Effector memory CD4-positive, alpha-beta T cell (primary cell): ENCODE measurements at regions not wholly inside any gene's neighbourhood (a gene's known extent, or its start where the extent isn't known, plus 50 kb on each side); places are given as distances from the start of the nearest gene placed in this dataset.

Experiments
- DNase-seq, 3 donors: peaks; one replicate each; pipeline ENCODE4 v3.0.0-alpha.2; 2020
- H3K27ac ChIP-seq: 2 replicates; pipeline ENCODE4 v1.7.0; 2013; ENCODE audit warnings: mild to moderate bottlenecking, low read length, moderate library complexity; ENCODE audit not compliant: insufficient read depth, poor library complexity, severe bottlenecking
- H3K27me3 ChIP-seq: replicated peaks from 2 replicates; pipeline ENCODE4 v1.7.0; 2013; ENCODE audit warnings: mild to moderate bottlenecking, low read length; ENCODE audit not compliant: insufficient read depth, control insufficient read depth, poor library complexity, severe bottlenecking
- H3K36me3 ChIP-seq: 2 replicates; pipeline ENCODE4 v1.7.0; 2013; ENCODE audit warnings: mild to moderate bottlenecking, low read length, moderate library complexity; ENCODE audit not compliant: control insufficient read depth, insufficient read depth
- H3K4me1 ChIP-seq: 2 replicates; pipeline ENCODE4 v1.7.0; 2013; ENCODE audit warnings: low read length, mild to moderate bottlenecking; ENCODE audit not compliant: control insufficient read depth, insufficient read depth, poor library complexity, severe bottlenecking
- H3K4me3 ChIP-seq: 2 replicates; pipeline ENCODE4 v1.7.0; 2013; ENCODE audit warnings: low read length, low read depth, mild to moderate bottlenecking; ENCODE audit not compliant: insufficient read depth, poor library complexity, severe bottlenecking
- H3K9me3 ChIP-seq: 2 replicates; pipeline ENCODE4 v1.7.0; 2013; ENCODE audit warnings: mild to moderate bottlenecking, low read length, moderate library complexity; ENCODE audit not compliant: control insufficient read depth

DNA sequence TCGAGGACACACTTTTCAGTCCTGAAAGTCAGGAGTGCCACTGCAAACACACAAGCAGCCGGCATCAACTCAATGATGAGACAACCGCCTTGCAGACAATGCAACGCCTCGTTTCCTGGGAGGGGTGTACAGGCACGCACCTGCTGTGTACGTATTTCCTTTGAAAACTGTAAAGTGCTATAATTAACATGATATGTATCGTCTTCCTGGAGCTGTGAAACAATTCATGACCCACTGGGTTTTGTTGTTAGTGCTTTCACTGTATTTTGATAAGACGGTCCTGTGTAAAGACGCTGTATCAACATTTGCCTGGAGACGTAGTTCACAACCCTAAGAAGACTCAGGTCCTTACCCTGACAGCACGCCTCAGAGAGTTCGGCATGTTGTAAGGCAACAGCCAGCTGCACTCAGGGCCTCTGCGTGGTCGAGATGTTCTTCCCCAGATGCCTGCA lies 105.7 kb upstream of the ANO1 start:
- DNase-seq = no peak
- Histone ChIP-seq H3K4me1 (no peaks in the 10 kb centered on the region), H3K36me3 (no peaks in the 10 kb centered on the region), H3K27ac (no peak overlapping the region), H3K4me3 (no peak overlapping the region), H3K9me3 (no peaks in the 10 kb centered on the region), H3K27me3 (no peaks in the 10 kb centered on the region)

DNA sequence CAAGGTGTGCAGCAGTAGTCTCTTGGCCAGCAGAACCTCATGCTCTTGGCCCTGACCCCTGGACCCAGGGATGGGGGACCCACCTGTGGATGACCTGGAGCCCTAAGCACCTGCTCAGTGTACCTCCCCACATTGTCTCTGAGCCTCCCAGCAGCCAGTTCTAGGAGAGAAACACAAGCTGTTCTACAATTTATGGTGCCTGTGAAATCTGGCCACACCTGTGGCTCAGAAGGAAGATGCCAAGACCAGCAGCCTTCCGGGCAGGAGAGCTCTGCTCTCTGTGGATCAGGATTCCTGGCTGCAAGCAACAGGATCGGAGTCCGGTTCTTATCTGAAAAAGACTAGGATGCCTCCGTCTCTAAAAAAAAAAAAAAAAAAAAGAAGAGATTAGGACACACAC lies 103.6 kb upstream of the ANO1 start:
- no peaks in the 10 kb centered on the region for H3K9me3 ChIP-seq

DNA sequence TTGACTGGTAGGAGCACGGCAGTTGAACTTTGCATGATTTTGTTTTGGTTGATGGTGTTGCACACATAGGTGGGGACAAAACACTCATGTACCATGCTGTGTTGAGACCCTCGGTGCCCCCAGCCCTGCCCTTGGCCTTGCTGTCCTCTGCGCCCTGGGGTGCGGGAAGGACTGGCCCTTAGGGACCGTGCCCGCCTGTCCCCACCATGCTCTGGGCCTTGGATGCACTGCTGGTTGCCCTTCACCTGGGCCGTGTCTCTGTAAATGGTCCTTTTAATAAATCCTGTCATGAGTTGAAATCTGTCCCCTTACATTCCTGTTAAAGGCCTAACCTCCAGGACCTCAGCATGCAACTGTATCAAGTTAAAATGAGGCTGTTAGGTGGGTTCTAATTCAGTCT lies 102.3 kb upstream of the ANO1 start:
- Histone ChIP-seq H3K9me3 (no peaks in the 10 kb centered on the region), H3K27ac (no peak overlapping the region)

More for the DNA sequence above, 103.6 kb upstream of the ANO1 start:
- Histone ChIP-seq H3K4me1 (no peaks in the 10 kb centered on the region), H3K27ac (no peak overlapping the region), H3K4me3 (no peak overlapping the region), H3K36me3 (no peaks in the 10 kb centered on the region), H3K27me3 (no peaks in the 10 kb centered on the region)
- no peak for DNase-seq

DNA sequence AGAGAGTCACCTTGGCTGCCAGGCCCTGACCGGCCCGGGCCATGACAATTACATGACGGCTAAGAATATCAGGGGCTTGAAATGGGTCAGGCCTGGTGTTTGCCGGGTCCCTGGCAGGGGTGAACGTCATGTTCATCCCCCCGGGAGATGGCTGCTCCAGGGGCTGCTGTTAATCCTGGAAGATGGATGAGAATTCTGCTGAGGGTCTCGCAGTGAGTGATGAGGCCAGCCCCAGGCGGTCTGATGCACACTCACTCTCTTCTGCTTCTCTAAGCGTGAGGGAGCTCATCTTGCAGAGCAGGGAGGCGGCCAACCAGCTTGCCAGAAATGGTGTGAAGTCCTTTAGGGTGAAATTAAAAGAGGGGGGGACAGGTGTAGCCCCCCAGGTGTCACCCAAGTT lies 101.3 kb upstream of the ANO1 start:
- Histone ChIP-seq H3K9me3 (no peaks in the 10 kb centered on the region), H3K4me3 (no peak overlapping the region), H3K27ac (no peak overlapping the region), H3K27me3 (no peaks in the 10 kb centered on the region), H3K36me3 (no peaks in the 10 kb centered on the region), H3K4me1 (no peaks in the 10 kb centered on the region)
- no peak for DNase-seq

More for the DNA sequence above, 102.3 kb upstream of the ANO1 start:
- H3K4me1 ChIP-seq = no peaks in the 10 kb centered on the region
- no peak overlapping the region for H3K4me3 ChIP-seq
- no peak for DNase-seq
- H3K27me3 ChIP-seq = no peaks in the 10 kb centered on the region
- H3K36me3 ChIP-seq = no peaks in the 10 kb centered on the region

DNA sequence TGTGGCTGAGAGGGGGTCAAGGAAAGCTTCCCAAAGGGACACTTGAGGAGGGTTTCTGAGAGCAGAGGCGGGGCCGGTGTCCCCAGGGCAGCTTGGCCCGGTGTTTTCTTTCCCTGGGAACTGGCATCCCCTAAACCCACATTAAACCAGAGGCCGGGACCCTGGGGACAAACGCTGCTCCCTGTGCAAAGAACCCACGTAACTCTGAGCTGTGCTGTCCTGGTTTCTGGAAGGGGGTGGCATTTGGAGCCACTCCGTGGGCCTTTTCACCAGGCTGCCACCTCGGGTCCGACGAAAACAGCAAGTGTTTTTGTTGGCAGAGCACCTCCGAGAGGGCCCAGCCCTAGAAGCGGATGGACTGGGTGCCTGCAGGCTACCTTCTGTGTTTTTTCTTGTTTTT lies 100.2 kb upstream of the ANO1 start:
- Histone ChIP-seq H3K27me3 (no peaks in the 10 kb centered on the region), H3K4me1 (no peaks in the 10 kb centered on the region), H3K36me3 (no peaks in the 10 kb centered on the region), H3K9me3 (no peaks in the 10 kb centered on the region), H3K4me3 (no peak overlapping the region), H3K27ac (no peak overlapping the region)
- no peak for DNase-seq

DNA sequence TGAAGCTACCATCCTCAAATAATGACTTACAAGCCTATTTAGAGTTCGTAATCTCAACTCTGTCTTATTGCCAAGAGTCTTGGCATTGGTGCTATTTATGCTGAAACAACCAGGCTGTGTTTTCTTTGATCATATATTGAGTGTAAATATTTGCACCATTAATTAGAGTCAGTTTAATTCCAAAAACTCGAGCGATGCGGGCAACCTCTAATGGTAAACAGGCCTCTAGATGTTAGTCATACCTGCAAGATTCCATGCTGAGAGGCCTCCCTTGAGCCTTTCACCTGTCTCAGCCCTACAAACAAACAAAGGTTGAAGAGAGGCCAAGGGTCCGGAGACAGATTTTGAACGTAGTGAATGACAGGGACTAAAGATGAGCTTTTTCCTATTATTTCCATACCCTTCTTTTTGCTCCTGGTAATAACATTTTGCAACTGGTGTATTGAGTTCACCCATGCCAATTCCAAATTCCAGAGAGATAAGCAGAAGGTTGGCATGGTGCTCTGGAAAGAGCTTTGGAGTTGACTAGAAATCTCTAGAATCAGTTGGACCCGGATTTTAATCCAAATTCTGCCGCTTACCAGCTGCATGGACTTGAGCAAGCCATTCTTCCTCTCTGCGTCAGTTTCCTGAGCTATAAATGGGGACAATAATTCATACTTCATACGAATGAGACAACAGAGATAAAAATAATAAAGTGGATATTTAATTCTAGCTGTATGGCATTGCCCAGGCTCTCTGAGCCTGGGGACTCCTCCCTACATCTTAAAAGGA lies 99.1 kb upstream of the ANO1 start:
- DNase-seq = no peak
- no peak overlapping the region for H3K4me3 ChIP-seq
- H3K36me3 ChIP-seq = no peaks in the 10 kb centered on the region
- H3K4me1 ChIP-seq = no peaks in the 10 kb centered on the region
- H3K9me3 ChIP-seq = no peaks in the 10 kb centered on the region
- H3K27ac ChIP-seq = no peak overlapping the region
- no peaks in the 10 kb centered on the region for H3K27me3 ChIP-seq

DNA sequence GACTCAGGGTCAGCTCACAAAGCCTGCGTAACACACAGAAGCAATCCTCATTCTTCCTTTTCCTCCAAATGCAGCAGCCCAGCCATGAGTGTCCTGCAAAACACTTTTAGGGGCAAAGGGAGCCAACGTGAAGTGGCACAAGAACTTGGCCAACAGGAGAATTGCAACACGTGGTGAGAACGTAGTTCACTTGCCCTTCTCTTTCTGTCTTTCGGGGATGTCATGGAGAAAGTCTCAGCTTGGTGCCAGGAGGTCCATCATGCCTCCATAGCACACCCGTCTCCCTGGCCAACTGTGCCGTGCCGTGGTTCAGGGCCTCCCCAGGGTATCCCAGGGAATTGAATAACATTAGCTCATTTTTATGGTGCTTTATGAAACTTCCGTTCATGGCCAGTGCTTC lies 98.5 kb upstream of the ANO1 start:
- Histone ChIP-seq H3K4me1 (no peaks in the 10 kb centered on the region), H3K4me3 (no peak overlapping the region), H3K27me3 (peaks cover 1% of the 10 kb centered on the region), H3K9me3 (no peaks in the 10 kb centered on the region), H3K27ac (no peak overlapping the region), H3K36me3 (no peaks in the 10 kb centered on the region)
- no peak for DNase-seq

DNA sequence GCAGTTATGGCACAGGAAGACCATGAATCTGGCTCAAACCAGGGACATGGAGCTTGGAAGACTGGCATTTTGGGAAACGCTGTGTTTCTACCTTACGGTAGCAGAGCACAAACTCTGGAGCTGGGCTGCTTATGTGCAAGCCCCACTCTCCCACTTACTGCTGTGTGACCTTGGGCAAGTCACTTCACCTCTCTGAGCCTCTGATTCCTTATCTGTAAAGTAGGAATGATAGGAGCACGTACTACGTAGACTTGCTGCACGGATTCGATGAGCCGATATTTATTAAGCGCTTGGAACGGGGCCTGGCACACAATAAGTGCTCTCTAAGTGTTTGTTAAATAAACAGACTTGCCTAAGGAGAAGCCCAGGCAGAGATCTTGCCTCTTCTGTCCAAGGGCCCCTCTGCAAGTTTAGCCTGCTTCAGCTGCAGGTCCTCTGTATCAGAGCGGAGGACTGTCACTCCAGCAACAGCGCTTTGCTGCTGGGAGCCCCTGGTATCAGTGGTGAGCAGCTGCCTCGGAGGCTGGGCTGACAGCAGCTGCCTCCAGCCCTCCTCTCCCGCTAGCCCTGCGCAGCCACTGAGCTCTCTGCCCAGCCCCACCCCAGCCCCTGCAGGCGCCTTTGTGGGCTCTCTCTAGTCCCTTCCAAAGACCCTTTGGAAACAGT lies 96.9 kb upstream of the ANO1 start:
- H3K36me3 ChIP-seq = no peaks in the 10 kb centered on the region
- DNase-seq = no peak
- peaks cover 4% of the 10 kb centered on the region for H3K27me3 ChIP-seq
- no peak overlapping the region for H3K4me3 ChIP-seq
- H3K4me1 ChIP-seq = no peaks in the 10 kb centered on the region
- no peaks in the 10 kb centered on the region for H3K9me3 ChIP-seq
- no peak overlapping the region for H3K27ac ChIP-seq

DNA sequence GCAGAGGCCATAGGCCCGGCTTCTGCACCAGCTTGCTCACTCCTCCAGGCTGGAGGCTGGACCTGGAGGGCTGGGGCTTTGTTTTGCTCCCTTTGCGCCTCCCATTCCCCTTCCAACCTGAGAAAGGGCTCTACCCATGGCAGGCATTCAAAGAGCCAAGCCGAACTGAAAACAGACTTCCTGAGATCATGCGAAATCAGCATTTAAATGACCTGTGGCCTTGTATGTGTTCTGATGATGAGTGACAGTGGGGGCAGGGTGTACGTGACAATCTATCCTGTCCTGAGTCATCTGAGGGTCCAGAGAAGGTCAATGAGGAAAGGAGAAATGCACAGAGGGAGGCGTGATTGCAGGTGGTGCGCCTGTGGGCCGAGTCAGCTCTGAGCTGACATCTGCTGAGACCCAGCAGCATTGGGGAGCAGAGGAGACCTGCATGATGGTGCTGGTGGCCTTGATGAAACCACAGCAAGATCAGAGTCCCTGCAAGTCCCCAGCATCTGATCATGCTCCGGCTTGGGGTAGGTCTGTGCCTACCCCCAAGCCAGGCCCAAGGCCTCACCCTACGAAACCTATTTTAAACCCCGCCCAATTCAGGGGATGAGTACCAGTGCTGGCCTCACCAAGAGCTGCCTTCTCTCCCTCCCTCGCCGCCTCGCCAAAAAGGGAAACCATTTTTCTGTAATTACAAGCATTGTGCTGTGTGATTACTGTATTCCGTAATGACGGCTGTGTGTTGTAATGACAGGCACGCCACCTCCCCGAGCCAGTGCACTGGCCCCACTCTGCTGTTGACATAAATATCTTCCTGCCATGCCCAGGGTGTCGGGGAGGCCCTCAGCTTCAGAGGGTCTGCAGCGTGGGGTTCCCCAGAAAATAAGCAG lies 95.2 kb upstream of the ANO1 start:
- Histone ChIP-seq H3K27me3 (peaks cover 4% of the 10 kb centered on the region), H3K9me3 (no peaks in the 10 kb centered on the region), H3K4me1 (no peaks in the 10 kb centered on the region), H3K36me3 (no peaks in the 10 kb centered on the region), H3K27ac (no peak overlapping the region), H3K4me3 (no peak overlapping the region)
- no peak for DNase-seq

DNA sequence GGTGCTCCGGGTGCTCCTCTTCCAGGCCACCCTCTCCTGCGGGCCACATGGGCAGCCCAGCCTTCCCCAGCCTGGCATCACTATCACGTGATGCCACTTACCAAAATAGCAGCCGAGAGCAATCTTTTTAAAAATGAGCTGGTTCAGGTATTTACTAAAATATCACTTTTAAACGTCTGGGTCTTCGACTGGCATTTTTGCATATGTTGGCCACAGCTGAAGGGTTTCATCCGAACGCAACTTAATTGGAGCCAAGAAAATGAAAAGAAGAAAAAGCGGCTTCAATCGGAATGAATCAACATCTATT lies 94.6 kb upstream of the ANO1 start:
- H3K9me3 ChIP-seq = no peaks in the 10 kb centered on the region
- DNase-seq = no peak
- H3K27ac ChIP-seq = no peak overlapping the region
- no peaks in the 10 kb centered on the region for H3K36me3 ChIP-seq
- H3K27me3 ChIP-seq = peaks cover 4% of the 10 kb centered on the region
- H3K4me3 ChIP-seq = no peak overlapping the region
- H3K4me1 ChIP-seq = no peaks in the 10 kb centered on the region
